ENCODE measurements at regions not wholly inside any gene's neighbourhood (a gene's known extent, or its start where the extent isn't known, plus 50 kb on each side); places are given as distances from the start of the nearest gene placed in this dataset.

DNA sequence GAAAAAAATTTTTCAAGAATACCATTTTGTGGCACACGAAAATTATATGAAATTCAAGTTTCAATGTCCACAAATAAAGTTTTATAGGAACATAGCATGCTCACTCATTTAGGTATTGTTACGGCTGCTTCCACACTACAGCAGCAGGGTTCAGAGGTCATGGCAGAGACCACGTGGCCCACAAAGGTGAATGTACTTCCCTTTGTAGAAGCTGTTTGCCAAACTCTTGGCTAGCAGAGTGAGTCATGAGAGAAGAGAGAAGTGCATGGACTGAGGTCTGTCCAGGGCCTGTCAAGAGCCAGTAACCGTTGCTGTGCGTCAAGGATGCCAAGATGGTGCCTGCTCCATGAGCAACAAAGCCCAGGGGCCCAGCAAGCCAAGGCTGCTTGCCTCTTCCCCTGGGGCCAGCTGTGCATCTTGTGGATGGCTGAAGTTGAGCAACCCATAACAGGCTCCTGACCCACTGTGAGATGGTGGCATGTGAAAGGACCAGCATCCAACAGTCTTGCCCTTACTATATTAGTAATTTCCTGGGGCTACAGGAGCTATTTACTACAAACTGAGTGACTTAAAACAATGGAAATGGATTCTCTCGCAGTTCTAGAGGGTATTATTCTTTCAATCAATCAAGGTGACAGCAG, 64.8 kb upstream of the ATP5PO start:
- H3K4me1 ChIP-seq (ENCODE audit: control insufficient read depth, extremely low read depth, insufficient read depth, low read length), result no peaks in the 10 kb centered on the region
- H3K27ac ChIP-seq (ENCODE audit: insufficient read depth, low read depth, low read length), result no peak overlapping the region
- no peaks in the 10 kb centered on the region for H3K79me2 ChIP-seq (ENCODE audit: control insufficient read depth, insufficient read depth, low read length)
- H3K36me3 ChIP-seq (ENCODE audit: control insufficient read depth in 2 of 2, extremely low read depth in 1 of 2, insufficient read depth in 2 of 2, low read length in 2 of 2), result no peaks in the 10 kb centered on the region
- CTCF ChIA-PET, result interaction anchor here (1.0 to 1.6 kb wide), 2 partner anchors 11 to 56 kb away, joined by 3 read pairs; no protein-coding TSS in a partner anchor
- no peaks in the 10 kb centered on the region for H4K20me1 ChIP-seq (replicated peaks; ENCODE audit: control insufficient read depth, extremely low read depth, insufficient read depth, low read length)
- POLR2A ChIA-PET, result no interaction called here
- no peaks in the 10 kb centered on the region for H3K9me1 ChIP-seq (replicated peaks; ENCODE audit: control insufficient read depth, extremely low read depth, insufficient read depth, low read length)
- H2AFZ ChIP-seq (ENCODE audit: low read depth, low read length), result no peak overlapping the region
- DNase-seq (ENCODE audit: low read depth, low spot score) (no peak), FAIRE-seq (no peak)
- H3K9ac ChIP-seq (replicated peaks; ENCODE audit: extremely low read depth, insufficient read depth, low read length), result no peak overlapping the region
- dilution Hi-C loops (cut with MboI; ENCODE audit: extremely low pct_ligation_motif_present, low sequenced_read_pairs), result no loop called here
- peaks cover 0 to 2% of the 10 kb centered on the region in 2 experiments for H3K27me3 ChIP-seq (ENCODE audit: control insufficient read depth in 2 of 2, insufficient read depth in 2 of 2, low read length in 2 of 2)
- no TSS peak for BruUV-seq (replicated peaks)
- intact Hi-C loops (cut with micrococcal nuclease), result no loop called here
- no peak overlapping the region for H3K4me2 ChIP-seq (ENCODE audit: insufficient read depth, low read length)
- TF ChIP-seq POLR2AphosphoS5 (IDR thresholded peaks at IDR 0.05; ENCODE audit: insufficient read depth, low read depth, low read length) (no peak), EZH2 (IDR thresholded peaks at IDR 0.05; ENCODE audit: borderline replicate concordance, low read depth, low read length, severe bottlenecking) (no peak), MYC (IDR thresholded peaks at IDR 0.05; ENCODE audit: low read depth, low read length) (no peak), JUN (IDR thresholded peaks at IDR 0.05; ENCODE audit: borderline replicate concordance, insufficient read depth, insufficient read length, low read depth) (no peak), GATA2 (IDR thresholded peaks at IDR 0.05; ENCODE audit: insufficient read depth, insufficient read length, low read depth, low read length) (no peak)
- no peaks in the 10 kb centered on the region for H3K9me3 ChIP-seq (replicated peaks; ENCODE audit: control insufficient read depth, insufficient read depth, low read length)
- no peak overlapping the region for H3K4me3 ChIP-seq (replicated peaks in 1 of 3; ENCODE audit: insufficient read depth in 1 of 3, low read depth in 1 of 3, low read length in 3 of 3)

GRCh38 chr21:33978585-33978984, 63.0 kb upstream of the ATP5PO start:
- ChIA-PET POLR2A (no interaction called here), CTCF (interaction anchor here (0.7 to 2.4 kb wide), 2 partner anchors 15 to 55 kb away, joined by 3 to 8 read pairs; no protein-coding TSS in a partner anchor)
- H3K27ac ChIP-seq (ENCODE audit: insufficient read depth, low read depth, low read length), result no peak overlapping the region
- no peaks in the 10 kb centered on the region for H3K9me1 ChIP-seq (replicated peaks; ENCODE audit: control insufficient read depth, extremely low read depth, insufficient read depth, low read length)
- no peak for TF ChIP-seq GATA2 (IDR thresholded peaks at IDR 0.05; ENCODE audit: insufficient read depth, insufficient read length, low read depth, low read length)
- TF ChIP-seq, protein P1, sequence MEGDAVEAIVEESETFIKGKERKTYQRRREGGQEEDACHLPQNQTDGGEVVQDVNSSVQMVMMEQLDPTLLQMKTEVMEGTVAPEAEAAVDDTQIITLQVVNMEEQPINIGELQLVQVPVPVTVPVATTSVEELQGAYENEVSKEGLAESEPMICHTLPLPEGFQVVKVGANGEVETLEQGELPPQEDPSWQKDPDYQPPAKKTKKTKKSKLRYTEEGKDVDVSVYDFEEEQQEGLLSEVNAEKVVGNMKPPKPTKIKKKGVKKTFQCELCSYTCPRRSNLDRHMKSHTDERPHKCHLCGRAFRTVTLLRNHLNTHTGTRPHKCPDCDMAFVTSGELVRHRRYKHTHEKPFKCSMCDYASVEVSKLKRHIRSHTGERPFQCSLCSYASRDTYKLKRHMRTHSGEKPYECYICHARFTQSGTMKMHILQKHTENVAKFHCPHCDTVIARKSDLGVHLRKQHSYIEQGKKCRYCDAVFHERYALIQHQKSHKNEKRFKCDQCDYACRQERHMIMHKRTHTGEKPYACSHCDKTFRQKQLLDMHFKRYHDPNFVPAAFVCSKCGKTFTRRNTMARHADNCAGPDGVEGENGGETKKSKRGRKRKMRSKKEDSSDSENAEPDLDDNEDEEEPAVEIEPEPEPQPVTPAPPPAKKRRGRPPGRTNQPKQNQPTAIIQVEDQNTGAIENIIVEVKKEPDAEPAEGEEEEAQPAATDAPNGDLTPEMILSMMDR (IDR thresholded peaks at IDR 0.05; ENCODE audit: extremely low read depth in 1 of 2, insufficient read depth in 1 of 2, low read depth in 1 of 2, low read length in 2 of 2), result no peak
- no peak for TF ChIP-seq POLR2A (IDR thresholded peaks at IDR 0.05; ENCODE audit: low read depth, low read length)
- TF ChIP-seq JUN (IDR thresholded peaks at IDR 0.05; ENCODE audit: borderline replicate concordance, insufficient read depth, insufficient read length, low read depth), result no peak
- TF ChIP-seq, protein P2, sequence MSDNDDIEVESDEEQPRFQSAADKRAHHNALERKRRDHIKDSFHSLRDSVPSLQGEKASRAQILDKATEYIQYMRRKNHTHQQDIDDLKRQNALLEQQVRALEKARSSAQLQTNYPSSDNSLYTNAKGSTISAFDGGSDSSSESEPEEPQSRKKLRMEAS (IDR thresholded peaks at IDR 0.05; ENCODE audit: insufficient read depth, insufficient read length), result no peak
- TF ChIP-seq EZH2 (IDR thresholded peaks at IDR 0.05; ENCODE audit: borderline replicate concordance, low read depth, low read length, severe bottlenecking), result no peak
- no peak for TF ChIP-seq MYC (IDR thresholded peaks at IDR 0.05; ENCODE audit: low read depth, low read length)
- TF ChIP-seq FOS (IDR thresholded peaks at IDR 0.05; ENCODE audit: borderline replicate concordance, insufficient read depth, low read length), result no peak
- TF ChIP-seq POLR2AphosphoS5 (IDR thresholded peaks at IDR 0.05; ENCODE audit: insufficient read depth, low read depth, low read length), result no peak
- no TSS peak for BruUV-seq (replicated peaks)
- no peak for FAIRE-seq
- DNase-seq (ENCODE audit: low read depth, low spot score), result no peak
- no peaks in the 10 kb centered on the region for H3K9me3 ChIP-seq (replicated peaks; ENCODE audit: control insufficient read depth, insufficient read depth, low read length)
- no peak overlapping the region for H3K9ac ChIP-seq (replicated peaks; ENCODE audit: extremely low read depth, insufficient read depth, low read length)
- H3K4me2 ChIP-seq (ENCODE audit: insufficient read depth, low read length), result no peak overlapping the region
- no peak overlapping the region for H3K4me3 ChIP-seq (replicated peaks in 1 of 3; ENCODE audit: insufficient read depth in 1 of 3, low read depth in 1 of 3, low read length in 3 of 3)
- intact Hi-C loops (cut with micrococcal nuclease), result no loop called here
- H3K4me1 ChIP-seq (ENCODE audit: control insufficient read depth, extremely low read depth, insufficient read depth, low read length), result no peaks in the 10 kb centered on the region
- H3K36me3 ChIP-seq (ENCODE audit: control insufficient read depth in 2 of 2, extremely low read depth in 1 of 2, insufficient read depth in 2 of 2, low read length in 2 of 2), result no peaks in the 10 kb centered on the region
- peaks cover 0 to 6% of the 10 kb centered on the region in 2 experiments for H3K27me3 ChIP-seq (ENCODE audit: control insufficient read depth in 2 of 2, insufficient read depth in 2 of 2, low read length in 2 of 2)
- no peak overlapping the region for H2AFZ ChIP-seq (ENCODE audit: low read depth, low read length)
- no peaks in the 10 kb centered on the region for H4K20me1 ChIP-seq (replicated peaks; ENCODE audit: control insufficient read depth, extremely low read depth, insufficient read depth, low read length)
- dilution Hi-C loops (cut with MboI; ENCODE audit: extremely low pct_ligation_motif_present, low sequenced_read_pairs), result no loop called here
- H3K79me2 ChIP-seq (ENCODE audit: control insufficient read depth, insufficient read depth, low read length), result no peaks in the 10 kb centered on the region
